Jurkat, Clone E6-1 (cell line): ENCODE measurements at regions not wholly inside any gene's neighbourhood (a gene's known extent, or its start where the extent isn't known, plus 50 kb on each side); places are given as distances from the start of the nearest gene placed in this dataset.
"Not testable (repeated sequence)": the region's sequence is repeated elsewhere in the genome, so short reads cannot be mapped to it uniquely, and the experiment has no call there.

Experiments
- DNase-seq: peaks from one replicate; pipeline ENCODE4 v3.0.0-alpha.2; 2011; ENCODE audit warnings: low read depth, low spot score
- H3K4me3 ChIP-seq: 2 replicates; pipeline ENCODE4 v1.5.1; 2011; ENCODE audit warnings: mild to moderate bottlenecking, low read length, control low read depth, moderate library complexity

DNA sequence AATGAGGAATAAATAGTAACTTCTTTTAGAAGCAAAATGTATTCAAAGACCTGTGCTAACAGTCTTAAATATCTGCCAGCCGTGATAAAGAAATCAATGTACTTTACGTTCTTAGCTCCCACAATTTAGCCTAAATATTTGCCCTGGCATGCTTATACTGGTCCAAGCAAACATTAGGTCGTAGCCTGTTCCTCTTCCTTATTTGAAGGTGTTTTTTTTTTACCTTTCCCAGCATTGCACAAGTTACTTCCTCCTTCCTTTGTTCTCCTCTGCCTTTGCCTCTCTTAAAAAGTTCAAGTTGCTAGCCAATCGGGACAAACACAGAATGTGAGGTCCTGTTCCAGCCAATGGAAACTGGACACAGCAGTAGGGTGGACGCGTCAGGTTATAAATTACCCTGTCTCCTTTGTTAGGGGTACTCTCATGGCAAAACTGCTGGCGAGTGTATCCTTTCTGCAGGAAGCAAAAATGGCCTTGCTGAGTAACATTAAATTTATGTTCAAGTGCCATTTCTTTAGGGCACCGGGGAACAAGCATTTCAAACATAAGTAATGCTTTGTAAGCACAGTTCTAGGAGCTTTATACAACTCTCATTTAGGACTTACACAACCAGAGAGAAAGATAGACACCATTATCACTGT is 134.1 kb downstream of the RRAGC start:
- not testable (repeated sequence) for DNase-seq

GRCh38 chr1:38724160-38725131 is 135.1 kb downstream of the RRAGC start:
- H3K4me3 ChIP-seq, result no peak overlapping the region
- no peak for DNase-seq

More for the DNA sequence above, 134.1 kb downstream of the RRAGC start:
- not testable (repeated sequence) for H3K4me3 ChIP-seq

DNA sequence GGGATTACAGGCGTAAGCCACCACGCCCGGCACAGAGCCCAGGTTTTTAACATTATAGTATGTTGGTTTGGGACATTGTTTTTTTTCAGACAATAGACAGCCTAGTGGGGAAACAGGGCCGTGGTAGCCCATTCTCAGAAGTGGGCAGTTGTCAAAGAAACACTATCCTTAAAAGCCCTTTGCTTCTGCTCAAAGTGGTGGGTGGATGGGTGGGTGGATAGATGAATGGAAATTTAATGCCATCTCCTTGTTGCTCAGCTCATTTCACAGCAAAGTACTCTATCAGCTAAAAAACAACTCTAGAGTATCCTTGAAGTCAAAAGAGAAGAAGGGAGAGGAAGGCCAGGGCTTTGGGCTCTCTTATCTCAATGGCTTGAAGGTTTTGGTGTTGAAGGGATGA is 137.8 kb downstream of the RRAGC start:
- DNase-seq, result no peak
- H3K4me3 ChIP-seq, result no peak overlapping the region

DNA sequence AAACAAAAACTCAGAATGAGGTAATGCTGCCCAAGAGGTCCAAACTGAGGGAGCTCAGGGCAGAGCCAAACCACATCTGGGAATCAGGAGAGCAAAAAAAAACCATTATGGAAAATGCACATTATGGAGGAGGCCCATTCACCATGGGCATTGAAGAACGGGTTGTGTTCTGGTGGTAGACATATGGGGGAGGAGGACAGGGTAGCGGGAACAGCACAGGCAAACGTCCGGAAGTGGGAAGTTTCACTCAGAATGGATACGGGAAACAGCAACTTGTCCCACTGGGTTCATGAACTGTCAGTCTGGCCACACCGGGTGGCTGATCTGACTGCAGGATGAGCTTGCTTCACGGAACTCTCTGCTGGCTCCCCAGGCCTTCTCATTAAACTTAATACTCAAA is 139.7 kb downstream of the RRAGC start:
- H3K4me3 ChIP-seq, result no peak overlapping the region
- no peak for DNase-seq

DNA sequence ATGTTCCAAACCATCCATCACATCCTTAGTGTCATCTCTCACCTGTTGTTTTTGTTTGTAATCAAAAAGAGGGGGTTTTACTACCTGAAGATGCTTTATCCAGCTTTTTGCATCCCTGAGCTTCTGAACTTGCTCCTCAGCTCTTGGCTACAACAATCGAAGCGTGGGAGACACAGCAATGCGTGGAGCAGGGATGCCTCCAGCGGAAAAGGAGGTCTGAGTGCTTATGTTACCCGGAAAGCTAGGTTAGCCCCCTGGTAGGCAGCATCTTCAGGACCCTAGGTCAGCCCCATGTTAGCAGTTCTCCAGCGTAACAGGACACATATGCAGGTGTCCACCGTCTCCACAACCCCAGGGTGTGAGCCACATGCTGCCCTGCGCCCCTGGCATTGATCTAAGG is 141.5 kb downstream of the RRAGC start:
- no peak overlapping the region for H3K4me3 ChIP-seq
- DNase-seq, result no peak

- H3K4me3 ChIP-seq, result no peak overlapping the region
- DNase-seq, result no peak
Observed at GRCh38 chr1:38716229-38716628, 143.3 kb downstream of the RRAGC start.

- no peak overlapping the region for H3K4me3 ChIP-seq
- DNase-seq, result no peak
Observed at GRCh38 chr1:38715415-38715814, 144.2 kb downstream of the RRAGC start.

DNA sequence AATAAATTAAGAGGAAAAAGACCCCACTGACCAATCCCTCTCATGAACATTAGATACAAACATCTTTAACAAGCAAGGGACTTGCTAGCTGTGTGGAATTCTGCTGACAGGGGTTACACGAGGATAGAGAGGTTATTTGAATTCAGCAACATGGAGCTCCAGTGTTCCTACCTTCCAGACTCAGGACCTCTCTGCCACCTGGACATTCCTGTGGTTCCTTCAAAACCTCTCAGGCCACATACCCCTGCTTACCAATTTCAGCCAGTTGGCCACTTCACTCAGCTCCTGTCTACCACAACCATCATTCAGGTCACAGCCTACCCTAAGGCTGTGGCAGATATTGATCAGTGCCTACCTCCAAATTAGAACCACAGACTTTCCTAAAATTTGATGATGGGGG is 147.5 kb downstream of the RRAGC start:
- no peak for DNase-seq

GRCh38 chr1:38708701-38709258 is 150.8 kb downstream of the RRAGC start:
- no peak overlapping the region for H3K4me3 ChIP-seq

More for the DNA sequence above, 147.5 kb downstream of the RRAGC start:
- no peak overlapping the region for H3K4me3 ChIP-seq

GRCh38 chr1:38701088-38701487 is 158.5 kb downstream of the RRAGC start:
- no peak for DNase-seq
- H3K4me3 ChIP-seq, result no peak overlapping the region

More at GRCh38 chr1:38708701-38709258, 150.8 kb downstream of the RRAGC start:
- DNase-seq, result no peak

DNA sequence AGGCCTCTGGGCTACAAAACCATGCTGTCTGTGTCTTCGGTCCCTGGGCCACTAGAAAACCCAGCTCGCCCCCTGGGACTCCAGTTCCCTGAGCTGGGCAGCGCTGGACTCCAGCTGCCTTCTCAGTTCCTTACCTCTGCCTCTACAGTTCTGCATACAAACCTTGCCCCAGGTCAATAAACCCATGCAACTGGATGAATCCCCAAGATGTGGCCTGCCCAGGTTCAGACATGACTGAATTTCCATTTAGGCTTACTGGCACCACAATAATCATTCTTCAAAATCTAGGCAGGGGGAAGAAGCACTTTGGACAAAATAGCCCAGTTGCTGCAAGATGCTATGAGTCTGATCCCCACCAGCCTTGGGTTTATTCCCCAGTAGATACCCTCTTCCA is 159.5 kb downstream of the RRAGC start:
- no peak overlapping the region for H3K4me3 ChIP-seq
- no peak for DNase-seq

DNA sequence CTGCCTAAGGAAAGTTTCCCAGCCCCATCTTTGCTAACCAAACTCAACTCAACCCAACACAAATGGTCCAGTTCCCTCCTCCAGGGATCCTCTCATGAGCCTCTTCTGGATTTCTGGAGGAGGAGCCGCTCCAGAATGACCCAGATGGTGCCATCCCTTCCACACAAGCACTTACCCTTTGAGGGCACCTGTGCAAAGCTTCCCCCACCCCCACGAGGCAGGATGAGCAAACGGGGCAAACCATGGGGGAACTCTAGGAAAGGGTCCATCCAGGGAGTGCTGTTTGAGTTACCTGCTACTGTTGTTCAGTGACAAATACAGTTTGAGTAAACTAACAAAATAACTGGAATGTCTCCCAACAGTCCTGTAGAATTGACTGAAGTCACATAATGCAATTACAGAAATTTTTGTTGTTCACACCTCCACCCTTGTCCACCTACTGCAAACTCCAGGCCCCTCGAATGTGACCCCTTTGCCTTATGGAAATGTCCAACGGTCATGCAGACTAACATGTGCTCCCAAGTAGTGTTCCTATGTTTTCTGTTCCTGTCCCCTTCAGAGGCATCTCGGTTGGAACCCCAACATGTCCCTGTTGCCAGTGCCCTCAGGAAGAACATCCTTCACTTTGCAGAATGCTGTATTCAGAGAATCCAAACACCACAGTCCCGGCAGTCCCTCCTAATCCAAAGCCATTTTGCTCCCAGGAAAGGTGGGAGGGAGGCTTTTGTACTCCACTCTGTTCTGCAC is 160.1 kb downstream of the RRAGC start:
- no peak for DNase-seq
- no peak overlapping the region for H3K4me3 ChIP-seq

DNA sequence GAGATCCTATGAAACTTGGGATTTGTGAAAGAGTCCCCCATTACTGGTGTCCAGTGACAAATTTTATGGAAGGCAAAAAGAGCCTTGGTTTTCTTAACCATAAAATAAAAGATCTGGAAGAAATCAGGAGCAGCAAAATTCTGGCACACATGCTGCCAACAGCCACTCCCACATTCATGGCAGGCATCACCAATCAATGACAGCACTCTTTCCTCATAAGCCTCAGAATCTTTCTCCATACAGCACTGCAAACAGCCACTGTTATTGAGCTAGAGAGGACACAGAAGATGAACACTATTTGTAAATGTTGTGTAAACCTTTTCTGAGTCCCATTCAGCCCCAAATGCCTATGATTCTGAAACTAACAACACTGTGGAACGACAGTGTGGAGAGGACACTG is 162.2 kb downstream of the RRAGC start:
- no peak overlapping the region for H3K4me3 ChIP-seq
- no peak for DNase-seq

DNA sequence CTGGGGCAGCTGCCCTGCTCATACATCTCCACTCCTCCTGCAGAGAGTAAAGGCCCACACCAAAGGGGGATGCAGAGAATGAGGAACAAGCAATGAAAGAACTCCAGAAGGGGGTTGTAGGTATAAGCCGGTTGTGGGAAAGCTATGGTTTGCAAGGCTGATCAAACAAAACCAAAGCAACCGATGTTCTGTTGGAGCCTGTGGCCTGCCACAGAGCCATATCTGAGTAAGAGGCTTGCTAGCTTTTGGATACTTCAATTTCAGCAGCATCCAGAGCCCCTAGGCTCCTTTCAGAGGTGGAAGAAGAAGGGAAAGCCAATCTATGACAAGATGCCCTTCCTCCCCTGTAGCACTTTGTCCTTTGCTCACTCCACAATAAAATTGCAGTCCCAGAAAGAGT is 163.2 kb downstream of the RRAGC start:
- H3K4me3 ChIP-seq, result no peak overlapping the region
- no peak for DNase-seq

DNA sequence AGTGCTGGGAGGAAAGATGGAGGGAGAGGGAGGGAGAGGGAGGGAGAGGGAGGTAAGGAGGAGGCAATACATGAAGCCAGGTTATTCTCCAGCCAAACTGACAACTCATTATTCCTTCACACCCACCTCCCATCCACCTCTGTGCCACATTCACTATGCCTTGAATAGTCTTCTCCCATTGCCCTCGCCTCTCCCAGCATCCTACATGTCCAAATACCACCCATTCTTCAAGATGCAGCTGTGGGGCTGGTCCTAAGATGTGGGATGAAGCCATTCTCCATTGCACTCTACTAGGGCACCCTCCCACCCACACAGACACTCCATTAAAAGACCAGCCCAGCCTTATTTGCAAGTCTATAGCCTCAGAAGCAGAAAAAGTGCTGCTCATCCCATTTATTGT is 165.8 kb downstream of the RRAGC start:
- no peak for DNase-seq
- no peak overlapping the region for H3K4me3 ChIP-seq

GRCh38 chr1:38693031-38693430 is 166.5 kb downstream of the RRAGC start:
- DNase-seq, result no peak
- no peak overlapping the region for H3K4me3 ChIP-seq

DNA sequence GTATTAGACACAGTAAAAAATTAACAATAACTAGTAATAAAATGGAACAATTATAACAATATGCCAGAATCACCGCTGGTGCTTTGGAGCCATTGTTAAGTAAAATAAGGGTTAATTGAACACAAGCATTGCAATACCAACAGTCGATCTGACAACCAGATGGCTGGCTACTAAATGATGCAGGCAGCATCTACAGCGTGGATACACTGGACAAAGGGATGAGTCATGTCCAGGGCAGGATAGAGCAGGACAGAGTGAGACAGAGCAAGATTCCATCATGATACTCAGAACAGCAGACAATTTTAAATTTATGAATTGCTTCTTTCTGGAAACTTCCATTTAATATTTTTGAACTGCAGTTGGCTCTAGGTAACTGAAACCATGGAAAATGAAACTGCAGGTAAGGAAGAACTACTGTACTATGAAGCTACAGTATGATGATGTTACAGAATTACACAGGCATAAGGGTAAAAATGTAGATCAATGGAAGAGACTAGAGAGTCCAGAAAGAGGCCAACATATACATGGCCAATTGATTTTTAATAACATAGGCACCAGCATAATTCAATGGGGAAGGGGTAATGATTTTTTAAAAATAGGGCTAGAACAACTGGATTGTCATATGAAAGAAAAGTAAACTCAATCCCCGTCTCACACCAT is 168.7 kb downstream of the RRAGC start:
- no peak for DNase-seq
- no peak overlapping the region for H3K4me3 ChIP-seq

- H3K4me3 ChIP-seq, result no peak overlapping the region
- no peak for DNase-seq
Observed at GRCh38 chr1:38686927-38687255, 172.7 kb downstream of the RRAGC start.
